Large intestine (tissue), 3 donors: ENCODE measurements at regions not wholly inside any gene's neighbourhood (a gene's known extent, or its start where the extent isn't known, plus 50 kb on each side); places are given as distances from the start of the nearest gene placed in this dataset.

Experiments
- DNase-seq, 2 donors: peaks; one replicate each; pipeline versions ENCODE4 v3.0.0 to v3.0.0-alpha.2; 2013
- H3K27ac ChIP-seq: one replicate; pipeline ENCODE4 v1.5.1; 2013; ENCODE audit warnings: low read length
- H3K27me3 ChIP-seq: 2 replicates; pipeline ENCODE4 v1.6.1; 2013; ENCODE audit warnings: low read length; ENCODE audit not compliant: control insufficient read depth, insufficient read depth
- H3K36me3 ChIP-seq: 2 replicates; pipeline ENCODE4 v1.6.1; 2013; ENCODE audit warnings: low read length; ENCODE audit not compliant: control insufficient read depth, insufficient read depth
- H3K4me1 ChIP-seq: one replicate; pipeline ENCODE4 v1.6.1; 2013; ENCODE audit warnings: low read length; ENCODE audit not compliant: control insufficient read depth, insufficient read depth
- H3K4me3 ChIP-seq: one replicate; pipeline ENCODE4 v1.5.1; 2013; ENCODE audit warnings: low read length
- H3K9me3 ChIP-seq: one replicate; pipeline ENCODE4 v1.6.1; 2013; ENCODE audit warnings: mild to moderate bottlenecking, low read depth, low read length, moderate library complexity; ENCODE audit not compliant: control insufficient read depth
- WGBS: methylation state at CpG from one replicate; pipeline ENCODE4 v1.1.5; 2013; ENCODE audit warnings: low lambda C conversion rate; ENCODE audit not compliant: insufficient coverage; 5-methylcytosine and 5-hydroxymethylcytosine counted together

DNA sequence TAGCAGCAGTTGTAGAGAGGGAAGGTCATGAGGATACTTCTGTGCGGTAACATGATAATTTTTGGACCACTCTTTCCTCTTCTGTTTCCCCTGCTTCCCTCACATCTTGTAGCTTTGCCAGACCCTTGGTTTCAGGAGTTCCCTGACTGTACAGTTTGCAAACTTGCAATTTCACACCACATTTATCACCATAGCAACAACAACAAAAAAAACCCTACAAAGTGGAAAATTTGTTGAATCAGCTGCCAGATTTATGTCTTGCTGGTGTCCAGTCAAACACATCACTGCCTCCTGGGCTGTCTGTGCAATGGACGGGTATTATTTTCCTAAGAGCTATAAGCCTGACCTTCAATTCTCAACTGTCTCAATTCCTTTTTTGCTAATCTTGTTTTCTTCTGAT, 751.6 kb downstream of the TLR4 start:
- Histone ChIP-seq H3K4me3 (no peak overlapping the region), H3K27ac (no peak overlapping the region), H3K36me3 (no peaks in the 10 kb centered on the region), H3K9me3 (no peaks in the 10 kb centered on the region), H3K27me3 (no peaks in the 10 kb centered on the region), H3K4me1 (no peaks in the 10 kb centered on the region)
- 92% methylated on average over 2 of the region's 2 CpGs for WGBS
- no peak for DNase-seq

DNA sequence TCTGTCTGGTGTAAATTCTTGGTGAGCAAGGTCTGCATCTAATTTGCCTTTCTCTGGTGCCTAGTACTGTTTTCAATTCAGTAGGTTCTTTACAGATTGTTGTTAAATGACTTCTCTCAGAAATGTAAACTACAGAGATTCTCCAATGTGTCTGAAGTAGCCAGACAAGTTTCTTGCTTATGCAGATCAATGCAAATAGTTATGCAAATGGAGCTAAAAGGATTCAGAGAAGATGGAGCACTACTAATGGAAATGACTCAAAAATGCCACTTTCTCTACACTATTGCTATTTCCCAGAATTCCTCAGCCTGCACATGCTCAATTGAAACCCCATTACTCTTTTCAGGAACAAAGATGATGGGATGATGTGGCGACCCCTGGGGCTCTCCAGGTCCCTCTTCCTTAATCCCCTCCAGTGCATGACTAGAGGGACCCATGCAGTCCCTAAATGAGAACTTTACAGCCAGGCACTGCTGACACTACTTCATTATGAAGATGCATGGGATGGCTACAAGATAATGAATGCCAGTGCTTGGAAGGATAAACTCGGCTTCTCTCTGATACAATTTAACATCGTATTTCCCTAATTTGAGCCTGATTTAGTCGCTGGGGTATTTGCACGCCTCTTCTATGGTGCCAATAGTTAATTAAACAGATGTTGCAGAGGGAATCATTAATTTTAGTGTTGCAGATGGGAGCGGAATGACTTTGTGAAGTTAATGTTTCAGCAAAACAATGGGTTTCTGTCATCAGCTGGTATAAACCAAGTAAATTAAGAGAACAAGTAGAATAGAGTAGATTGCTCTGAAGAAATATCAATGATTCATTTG, 753.2 kb downstream of the TLR4 start:
- no peak overlapping the region for H3K4me3 ChIP-seq
- H3K27ac ChIP-seq, result no peak overlapping the region
- H3K4me1 ChIP-seq, result no peaks in the 10 kb centered on the region
- no peak for DNase-seq
- no peaks in the 10 kb centered on the region for H3K9me3 ChIP-seq
- no peaks in the 10 kb centered on the region for H3K27me3 ChIP-seq
- WGBS, result no CpG with 5 or more reads among the region's 6 CpGs
- no peaks in the 10 kb centered on the region for H3K36me3 ChIP-seq

DNA sequence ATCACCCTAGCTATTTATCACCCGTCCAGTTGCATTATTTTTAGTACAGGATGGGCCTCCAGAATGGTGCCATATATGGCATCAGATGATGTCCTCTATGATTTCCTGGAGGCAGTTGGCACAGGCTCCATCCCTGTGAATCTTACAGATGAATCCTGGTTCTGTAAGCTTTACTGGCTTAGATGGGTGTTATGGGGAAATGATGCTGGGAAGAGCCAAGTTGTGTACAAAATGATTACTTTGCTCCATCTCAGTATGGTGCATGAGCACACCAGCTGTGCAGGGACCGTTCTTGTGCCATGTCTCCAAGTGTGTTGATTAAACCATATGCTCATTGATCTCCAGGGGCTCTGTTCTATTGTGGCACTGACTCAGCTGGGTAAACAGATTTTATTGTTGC, 755.7 kb downstream of the TLR4 start:
- H3K27me3 ChIP-seq, result no peaks in the 10 kb centered on the region
- no CpG with 5 or more reads among the region's 2 CpGs for WGBS
- no peak for DNase-seq
- H3K4me1 ChIP-seq, result no peaks in the 10 kb centered on the region
- H3K27ac ChIP-seq, result no peak overlapping the region
- no peaks in the 10 kb centered on the region for H3K36me3 ChIP-seq
- no peak overlapping the region for H3K4me3 ChIP-seq
- H3K9me3 ChIP-seq, result no peaks in the 10 kb centered on the region

DNA sequence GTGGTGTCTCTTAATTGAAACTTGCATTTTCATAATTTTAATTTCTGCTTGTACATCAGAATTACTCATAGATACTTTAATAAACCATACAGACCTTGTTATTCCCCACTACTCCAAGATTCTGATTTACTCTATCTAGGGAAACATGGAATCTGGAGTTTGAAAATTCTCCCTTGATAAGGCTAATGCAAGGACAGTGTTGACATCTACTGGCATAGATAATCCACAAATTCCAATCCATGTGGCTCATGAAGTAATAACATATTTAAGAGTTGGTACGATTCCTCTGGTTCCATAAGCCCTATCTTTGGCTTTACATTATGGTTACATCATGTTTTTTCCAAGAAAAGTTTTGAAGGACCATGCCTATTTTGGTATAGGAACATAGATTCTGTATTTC, 759.2 kb downstream of the TLR4 start:
- H3K4me3 ChIP-seq, result no peak overlapping the region
- no peaks in the 10 kb centered on the region for H3K36me3 ChIP-seq
- no peaks in the 10 kb centered on the region for H3K9me3 ChIP-seq
- H3K27ac ChIP-seq, result no peak overlapping the region
- WGBS, result 100% methylated on average over 1 of the region's 1 CpG
- H3K4me1 ChIP-seq, result no peaks in the 10 kb centered on the region
- no peaks in the 10 kb centered on the region for H3K27me3 ChIP-seq
- DNase-seq, result no peak

DNA sequence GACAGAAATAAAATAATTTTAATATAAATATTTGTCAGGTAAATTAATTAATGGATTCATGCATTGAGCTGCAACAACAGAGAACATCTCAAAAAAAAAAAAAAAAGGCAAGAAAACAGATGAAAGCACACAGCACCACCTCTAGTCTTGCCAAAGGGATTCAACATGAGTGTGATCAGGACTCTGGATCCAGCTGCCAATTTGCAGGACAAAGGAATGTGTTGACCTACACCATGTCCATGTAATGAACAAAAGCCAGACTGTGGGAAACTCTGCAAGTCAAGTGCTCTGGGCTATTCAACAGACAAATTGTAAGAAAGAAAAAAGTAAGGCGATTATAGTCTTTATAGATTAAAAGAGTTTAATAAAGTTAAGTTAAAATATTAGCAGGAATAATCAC, 769.3 kb downstream of the TLR4 start:
- Histone ChIP-seq H3K27ac (no peak overlapping the region), H3K4me1 (no peaks in the 10 kb centered on the region), H3K36me3 (no peaks in the 10 kb centered on the region), H3K4me3 (no peak overlapping the region), H3K9me3 (no peaks in the 10 kb centered on the region), H3K27me3 (no peaks in the 10 kb centered on the region)
- no peak for DNase-seq
- WGBS, result 86% methylated on average over 1 of the region's 1 CpG

DNA sequence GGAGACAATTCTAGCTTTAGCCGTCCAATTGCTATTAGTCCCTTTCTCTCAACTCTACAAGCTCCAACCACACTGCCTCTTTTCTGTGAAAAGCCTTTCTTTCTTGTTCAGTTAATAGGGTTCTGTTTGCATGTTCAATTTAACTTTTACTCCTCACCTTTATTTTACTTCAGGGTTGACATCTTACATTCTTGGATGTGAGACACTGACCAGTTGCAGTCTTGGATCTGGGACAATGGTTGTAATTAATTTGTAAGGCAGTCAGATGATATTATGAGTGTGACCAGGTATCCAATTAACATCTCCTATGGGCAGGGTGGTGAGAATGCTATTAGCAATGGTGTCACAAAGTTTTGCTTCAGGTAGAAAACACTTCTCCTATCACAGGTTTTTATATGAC, 774.5 kb downstream of the TLR4 start:
- Histone ChIP-seq H3K27me3 (no peaks in the 10 kb centered on the region), H3K27ac (no peak overlapping the region), H3K36me3 (no peaks in the 10 kb centered on the region), H3K4me3 (no peak overlapping the region), H3K9me3 (no peaks in the 10 kb centered on the region), H3K4me1 (no peaks in the 10 kb centered on the region)
- no peak for DNase-seq
- no CpG with 5 or more reads among the region's 1 CpG for WGBS

DNA sequence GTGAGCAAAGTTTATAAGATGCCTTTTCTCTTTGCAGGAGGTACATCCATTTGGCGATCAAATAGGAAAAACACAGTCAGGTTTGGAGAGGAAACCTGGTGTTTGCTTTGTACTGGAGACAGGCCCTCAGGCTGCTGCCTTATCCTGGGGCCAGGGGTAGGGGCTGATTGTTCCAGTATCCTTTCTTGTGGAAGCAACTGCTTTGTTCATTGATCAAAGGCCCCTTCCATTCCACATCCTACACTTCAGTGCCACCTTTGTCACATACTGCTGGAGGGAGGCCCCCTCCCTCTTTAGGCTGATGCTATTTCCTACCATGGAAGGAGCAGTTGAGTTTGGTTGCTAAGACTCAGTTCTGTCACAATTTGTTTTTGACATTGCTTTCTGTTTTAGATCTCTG, 778.1 kb downstream of the TLR4 start:
- Histone ChIP-seq H3K4me1 (no peaks in the 10 kb centered on the region), H3K36me3 (no peaks in the 10 kb centered on the region), H3K27me3 (no peaks in the 10 kb centered on the region), H3K27ac (no peak overlapping the region), H3K4me3 (no peak overlapping the region), H3K9me3 (no peaks in the 10 kb centered on the region)
- no peak for DNase-seq
- WGBS, result no CpG with 5 or more reads among the region's 1 CpG

DNA sequence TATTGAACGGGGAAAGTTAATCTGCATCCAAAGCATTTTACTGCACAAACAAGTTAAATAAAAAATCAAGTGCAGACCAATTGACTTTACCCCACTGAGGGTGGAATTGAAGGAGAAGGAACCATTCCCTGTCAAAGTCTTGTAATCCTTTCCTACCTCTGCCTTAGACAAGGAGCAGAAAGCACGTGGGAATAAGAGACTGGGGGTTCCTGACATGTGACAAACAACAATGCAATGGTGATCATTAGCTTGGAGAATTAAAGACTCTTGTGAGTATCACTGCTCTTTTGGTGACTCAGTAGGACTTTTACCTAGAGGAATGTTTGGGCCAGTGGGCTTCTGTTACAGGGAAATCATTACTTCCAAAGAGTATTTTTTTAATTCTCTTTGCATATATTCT, 779.5 kb downstream of the TLR4 start:
- DNase-seq, result no peak
- H3K4me3 ChIP-seq, result no peak overlapping the region
- no peak overlapping the region for H3K27ac ChIP-seq
- H3K9me3 ChIP-seq, result no peaks in the 10 kb centered on the region
- no peaks in the 10 kb centered on the region for H3K4me1 ChIP-seq
- no peaks in the 10 kb centered on the region for H3K27me3 ChIP-seq
- H3K36me3 ChIP-seq, result no peaks in the 10 kb centered on the region
- WGBS, result no CpG with 5 or more reads among the region's 2 CpGs

DNA sequence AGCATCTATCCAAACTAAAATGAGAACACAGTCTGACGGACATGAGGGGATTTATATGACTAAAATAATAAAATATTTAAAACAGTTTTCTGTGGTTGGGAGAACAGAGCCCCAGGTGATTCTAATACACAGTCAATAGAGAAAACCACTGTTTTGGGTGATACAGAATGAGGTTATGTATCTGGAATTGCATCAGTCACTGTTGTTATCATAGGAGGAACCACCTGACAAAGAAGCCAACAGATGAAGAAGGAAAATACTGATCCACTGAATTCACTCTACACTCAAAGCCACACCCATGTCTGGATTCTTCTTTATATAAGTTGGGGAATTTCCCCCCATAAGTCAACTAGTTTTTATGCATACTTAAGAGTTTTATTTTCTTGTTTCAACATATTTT, 799.0 kb downstream of the TLR4 start:
- Histone ChIP-seq H3K9me3 (no peaks in the 10 kb centered on the region), H3K36me3 (no peaks in the 10 kb centered on the region), H3K27me3 (no peaks in the 10 kb centered on the region), H3K27ac (no peak overlapping the region), H3K4me3 (no peak overlapping the region), H3K4me1 (no peaks in the 10 kb centered on the region)
- no peak for DNase-seq
- 67% methylated on average over 1 of the region's 1 CpG for WGBS

DNA sequence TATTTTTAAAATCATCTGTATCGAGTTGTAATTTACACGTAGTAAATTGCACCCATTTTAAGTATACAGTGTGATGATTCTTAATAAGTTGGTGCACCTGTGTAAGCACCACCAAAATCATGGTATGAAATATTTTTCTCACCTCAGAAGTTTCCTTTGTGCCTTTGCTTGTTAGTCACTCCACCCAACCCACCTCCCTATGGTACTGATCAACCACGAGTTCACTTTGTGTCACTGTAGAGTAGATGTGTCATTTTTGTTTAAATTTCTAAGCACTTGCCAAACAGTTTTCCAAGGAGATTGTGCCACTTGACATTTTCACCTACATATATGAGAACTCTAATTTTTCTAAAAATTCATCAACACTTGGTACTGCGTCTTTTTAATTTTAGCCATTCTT, 806.5 kb downstream of the TLR4 start:
- no peaks in the 10 kb centered on the region for H3K4me1 ChIP-seq
- H3K27ac ChIP-seq, result no peak overlapping the region
- no peak overlapping the region for H3K4me3 ChIP-seq
- DNase-seq, result no peak
- 96% methylated on average over 4 of the region's 4 CpGs for WGBS
- no peaks in the 10 kb centered on the region for H3K9me3 ChIP-seq
- no peaks in the 10 kb centered on the region for H3K36me3 ChIP-seq
- no peaks in the 10 kb centered on the region for H3K27me3 ChIP-seq

DNA sequence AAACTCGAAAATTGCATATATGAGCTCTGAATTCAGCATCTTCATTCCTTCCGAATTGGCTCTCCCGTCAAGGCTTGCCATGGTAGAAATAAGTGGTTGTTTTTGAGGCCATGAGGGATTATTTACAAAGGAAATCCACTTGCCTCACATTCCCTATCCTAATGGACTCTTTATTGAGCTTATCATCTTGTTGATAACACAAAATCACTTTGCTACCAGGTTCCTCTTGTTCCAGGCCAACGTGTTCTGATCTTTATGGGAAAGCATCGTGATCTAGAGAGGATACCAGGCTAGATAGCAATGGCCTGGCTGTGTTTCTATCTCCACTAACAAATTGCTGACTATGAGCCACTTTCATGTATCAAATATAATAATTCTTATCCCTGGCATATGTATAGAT, 811.7 kb downstream of the TLR4 start:
- no peak overlapping the region for H3K27ac ChIP-seq
- no peaks in the 10 kb centered on the region for H3K9me3 ChIP-seq
- no peaks in the 10 kb centered on the region for H3K4me1 ChIP-seq
- no peaks in the 10 kb centered on the region for H3K27me3 ChIP-seq
- no peak overlapping the region for H3K4me3 ChIP-seq
- WGBS, result no CpG with 5 or more reads among the region's 5 CpGs
- DNase-seq, result no peak
- H3K36me3 ChIP-seq, result no peaks in the 10 kb centered on the region
